ENCODE measurements at regions not wholly inside any gene's neighbourhood (a gene's known extent, or its start where the extent isn't known, plus 50 kb on each side); places are given as distances from the start of the nearest gene placed in this dataset.

- TF ChIP-seq POLR2AphosphoS5 (IDR thresholded peaks at IDR 0.05; ENCODE audit: low read depth, low read length) = no peak
- no peak for TF ChIP-seq POLR2A (IDR thresholded peaks at IDR 0.05; ENCODE audit: low read depth, low read length)
- TF ChIP-seq TAF1 (IDR thresholded peaks at IDR 0.05; ENCODE audit: borderline replicate concordance, low read depth, low read length) = no peak
Observed at GRCh38 chr6:166782520-166782919, 155.5 kb upstream of the RPS6KA2 start.

All from GM12892 (cell line).